AG09319 (cell line): ENCODE measurements at regions not wholly inside any gene's neighbourhood (a gene's known extent, or its start where the extent isn't known, plus 50 kb on each side); places are given as distances from the start of the nearest gene placed in this dataset.
A peak's percentile ranks its signal among the peaks of the same experiment; 100 is the strongest.

Source experiments
- DNase-seq: peaks from one replicate; pipeline ENCODE4 v3.0.0-alpha.2; 2010; ENCODE audit warnings: low read depth; ENCODE audit errors: extremely low read depth
- CTCF ChIP-seq: IDR thresholded peaks from 2 replicates; pipeline ENCODE4 v1.5.1; 2011; ENCODE audit warnings: low read depth, mild to moderate bottlenecking, inconsistent platforms, low read length, moderate library complexity

DNA sequence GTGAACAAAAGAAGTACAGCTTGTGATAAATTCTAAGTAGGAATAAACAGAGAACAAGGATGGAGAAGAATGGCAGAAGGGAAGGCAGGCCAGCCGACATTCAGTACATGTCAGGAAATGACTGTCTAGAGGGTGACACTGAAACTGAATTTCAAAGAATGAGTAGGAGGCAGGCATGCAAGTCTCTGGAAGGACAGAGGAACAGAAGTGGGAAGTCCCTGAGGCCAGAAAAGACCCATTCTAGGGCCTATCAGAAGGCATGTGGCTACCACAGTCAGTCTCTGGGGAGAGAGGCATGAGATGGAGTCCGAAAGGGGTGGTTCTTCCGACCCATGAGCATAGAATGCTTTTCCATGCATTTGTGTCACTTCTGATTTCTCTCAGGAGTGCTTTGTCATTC, 243.5 kb upstream of the UBE2E2 start:
- DNase-seq = no peak
- no peak for TF ChIP-seq CTCF

GRCh38 chr3:22960105-22960984, 242.8 kb upstream of the UBE2E2 start:
- DNase-seq = no peak
- peak; percentile 79 for TF ChIP-seq CTCF

DNA sequence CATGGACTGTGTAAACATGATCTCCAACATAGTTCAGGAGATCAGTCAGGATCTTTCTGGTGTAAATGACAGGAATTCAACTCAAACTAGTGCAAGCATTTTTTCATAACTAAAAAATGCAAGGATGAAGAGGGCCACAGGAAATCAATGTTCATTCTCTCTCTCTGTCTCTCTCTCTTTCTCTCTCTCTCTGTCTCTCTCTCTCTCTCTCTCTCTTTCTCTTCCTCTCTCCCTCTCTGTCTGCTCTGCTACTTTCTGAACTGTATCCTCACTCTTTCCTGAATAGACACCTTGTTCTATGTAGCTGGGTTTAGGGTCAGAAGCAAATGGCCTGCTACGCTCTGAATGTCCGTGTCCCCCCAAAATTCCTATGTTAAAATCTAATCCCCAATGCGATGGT, 240.9 kb upstream of the UBE2E2 start:
- TF ChIP-seq CTCF = no peak
- DNase-seq = no peak

GRCh38 chr3:22966349-22966748, 236.8 kb upstream of the UBE2E2 start:
- no peak for DNase-seq
- TF ChIP-seq CTCF = no peak

DNA sequence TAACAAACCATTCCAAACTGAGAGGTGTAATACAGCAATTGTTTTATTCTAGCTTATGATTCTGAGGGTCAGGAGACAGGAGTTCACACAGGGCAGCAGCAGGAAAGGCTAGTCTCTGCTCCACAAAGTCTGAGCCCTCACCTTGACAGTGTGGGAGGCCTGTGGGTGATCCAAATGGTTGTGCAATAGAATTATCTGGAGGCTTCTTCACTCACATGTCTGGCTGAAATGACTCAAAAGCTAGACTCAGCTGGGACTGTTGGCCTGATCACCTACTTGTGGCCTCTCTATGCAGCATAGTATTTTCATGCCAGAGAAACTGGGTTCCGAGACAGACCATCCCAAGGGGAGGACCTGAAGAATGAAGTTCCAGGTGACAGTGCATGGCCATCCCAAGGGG, 233.9 kb upstream of the UBE2E2 start:
- TF ChIP-seq CTCF = no peak
- DNase-seq = no peak

DNA sequence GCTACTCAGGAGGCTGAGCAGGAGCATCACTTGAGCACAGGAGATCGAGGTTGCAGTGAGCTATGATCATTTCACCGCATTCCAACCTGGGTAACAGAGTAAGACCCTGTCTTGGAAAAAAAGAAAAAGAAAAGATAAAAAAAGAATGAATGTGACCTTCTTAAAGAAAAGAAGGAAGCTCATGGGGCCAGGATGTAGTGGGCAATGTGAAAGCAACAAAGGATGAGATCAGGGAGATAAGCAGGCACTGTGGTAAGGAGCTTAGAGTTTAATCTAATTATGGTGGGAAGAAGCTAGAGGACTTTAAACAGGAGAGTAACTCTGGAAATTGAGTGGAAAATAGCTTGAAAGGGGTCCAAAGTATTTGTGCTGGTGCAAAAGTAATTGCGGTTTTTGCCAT, 231.6 kb upstream of the UBE2E2 start:
- no peak for TF ChIP-seq CTCF
- DNase-seq = no peak

DNA sequence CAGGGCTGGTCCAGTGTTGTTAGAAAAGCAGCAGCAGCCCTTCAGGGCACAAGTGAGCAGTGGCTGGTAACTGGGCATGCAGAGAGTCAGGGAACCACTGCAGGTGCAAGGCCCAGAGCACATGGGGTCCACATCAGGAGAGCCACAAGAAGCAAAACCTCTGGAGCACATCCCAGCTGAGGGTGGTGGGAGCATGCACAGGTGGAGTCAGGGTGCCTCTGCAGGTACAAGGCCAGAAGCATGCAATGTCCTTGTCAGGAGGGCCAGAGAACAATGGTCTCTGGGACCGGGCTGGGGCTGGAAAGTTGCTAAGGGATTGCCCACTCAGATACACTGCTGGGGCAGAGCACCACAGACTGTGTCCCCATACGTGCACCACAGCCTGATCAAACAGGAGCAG, 226.1 kb upstream of the UBE2E2 start:
- no peak for DNase-seq
- no peak for TF ChIP-seq CTCF
